Activated CD4-positive, alpha-beta T cell treated with anti-CD3 and anti-CD28 coated beads for 4 hours (primary cell): ENCODE measurements at regions not wholly inside any gene's neighbourhood (a gene's known extent, or its start where the extent isn't known, plus 50 kb on each side); places are given as distances from the start of the nearest gene placed in this dataset.

Experiments
- DNase-seq, 2 donors: peaks; one replicate each; pipeline ENCODE4 v3.0.0-alpha.2; 2020

DNA sequence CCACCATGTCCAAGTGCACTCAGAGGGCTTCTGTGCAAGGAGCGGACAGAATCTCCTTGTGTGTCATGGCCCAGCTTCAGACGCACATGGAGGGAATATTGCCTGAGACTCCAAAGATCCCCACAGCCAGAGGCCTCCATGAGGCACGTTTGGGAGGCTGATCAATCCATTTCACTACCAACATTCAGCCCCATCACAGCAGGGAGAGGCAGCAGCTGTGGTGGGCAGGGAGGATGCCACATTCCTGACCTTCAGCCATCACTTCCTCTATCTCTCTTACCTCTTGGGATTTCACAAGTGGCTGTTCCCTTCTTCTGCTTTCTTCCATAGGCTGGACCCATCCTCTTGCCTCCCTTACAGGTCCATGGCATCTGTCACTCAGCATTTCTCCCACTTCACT is 82.4 kb upstream of the MBNL2 start:
- DNase-seq = no peak

DNA sequence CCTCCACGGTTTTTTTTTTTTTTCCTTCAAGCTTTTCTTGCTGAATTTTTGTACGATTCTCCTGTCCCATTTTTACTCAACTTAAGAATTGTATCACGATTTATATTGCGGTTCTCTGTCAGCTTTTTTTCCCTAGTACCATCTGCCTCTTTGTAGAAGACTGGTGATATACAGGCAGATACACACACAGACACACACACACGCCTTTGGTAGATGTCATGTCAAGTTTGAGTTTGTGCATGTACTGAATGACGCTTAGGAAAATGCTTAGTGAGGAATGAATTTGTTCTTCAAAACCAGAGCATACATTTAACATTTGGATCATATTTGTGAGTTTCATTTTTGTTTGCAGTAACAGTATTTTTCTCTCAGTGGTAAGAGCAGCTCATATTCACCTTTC is 82.0 kb upstream of the MBNL2 start:
- no peak for DNase-seq

DNA sequence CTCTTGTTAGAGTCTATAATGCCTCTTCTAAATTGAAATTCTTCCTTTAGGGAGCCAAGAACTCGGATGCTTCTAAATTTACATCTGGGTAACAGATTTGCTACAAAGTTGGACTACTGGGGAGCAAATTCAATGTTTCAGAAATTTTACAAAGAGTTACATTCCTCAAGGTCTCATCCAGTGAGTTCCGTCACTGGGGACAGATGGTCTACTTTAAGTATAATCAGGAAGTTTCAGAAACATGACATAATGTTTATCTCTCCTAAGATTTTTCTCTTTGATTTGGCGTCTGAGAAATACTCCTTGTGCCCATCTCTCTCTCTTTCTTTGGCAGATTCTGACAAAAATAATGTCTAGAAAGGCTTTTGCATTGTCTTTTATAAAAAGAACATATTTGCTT is 81.5 kb upstream of the MBNL2 start:
- DNase-seq = no peak

GRCh38 chr13:97141097-97141496 is 81.0 kb upstream of the MBNL2 start:
- no peak for DNase-seq

GRCh38 chr13:97141564-97142005 is 80.5 kb upstream of the MBNL2 start:
- DNase-seq = no peak

GRCh38 chr13:97142452-97142851 is 79.7 kb upstream of the MBNL2 start:
- DNase-seq = no peak

DNA sequence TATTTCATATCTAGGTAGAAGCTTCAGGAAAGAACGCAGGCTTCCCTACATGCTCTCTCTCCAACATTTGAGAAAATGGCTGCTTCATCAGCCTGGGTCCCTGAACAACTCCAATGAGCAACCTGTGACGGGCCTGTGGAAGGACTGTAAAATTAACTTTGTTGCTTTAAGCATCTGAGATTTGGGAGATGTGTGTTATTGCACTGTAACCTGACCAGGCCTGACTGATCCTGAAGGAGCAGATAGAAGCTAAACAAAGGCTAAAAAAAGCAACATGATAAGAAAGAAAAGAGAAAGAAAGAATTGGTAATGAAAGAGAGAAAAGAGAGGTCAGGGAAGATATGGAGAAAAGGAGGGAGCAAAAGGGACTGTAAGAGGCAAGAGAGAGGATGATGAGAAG is 77.1 kb upstream of the MBNL2 start:
- no peak for DNase-seq

DNA sequence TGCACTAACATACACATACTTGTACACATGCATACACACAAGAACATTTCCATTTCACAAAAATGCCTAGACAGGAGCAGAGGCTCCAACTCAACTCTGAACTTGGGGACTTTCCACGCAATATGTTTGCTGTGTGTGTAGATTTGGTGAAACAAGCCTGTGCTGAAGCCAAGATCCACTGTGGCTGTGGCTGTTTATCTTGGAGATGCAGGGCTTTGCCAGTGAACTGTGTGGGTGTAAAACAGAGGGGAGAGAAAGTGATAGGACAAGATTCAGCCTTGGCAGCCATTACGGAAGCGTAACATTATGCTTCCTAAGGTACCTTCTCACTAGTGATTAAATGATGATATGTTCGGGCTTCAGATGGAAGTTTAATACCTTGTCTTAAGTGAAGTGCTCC is 73.2 kb upstream of the MBNL2 start:
- DNase-seq = no peak

- no peak for DNase-seq
These were observed 61.7 kb upstream of the MBNL2 start for GRCh38 chr13:97160421-97160820.

DNA sequence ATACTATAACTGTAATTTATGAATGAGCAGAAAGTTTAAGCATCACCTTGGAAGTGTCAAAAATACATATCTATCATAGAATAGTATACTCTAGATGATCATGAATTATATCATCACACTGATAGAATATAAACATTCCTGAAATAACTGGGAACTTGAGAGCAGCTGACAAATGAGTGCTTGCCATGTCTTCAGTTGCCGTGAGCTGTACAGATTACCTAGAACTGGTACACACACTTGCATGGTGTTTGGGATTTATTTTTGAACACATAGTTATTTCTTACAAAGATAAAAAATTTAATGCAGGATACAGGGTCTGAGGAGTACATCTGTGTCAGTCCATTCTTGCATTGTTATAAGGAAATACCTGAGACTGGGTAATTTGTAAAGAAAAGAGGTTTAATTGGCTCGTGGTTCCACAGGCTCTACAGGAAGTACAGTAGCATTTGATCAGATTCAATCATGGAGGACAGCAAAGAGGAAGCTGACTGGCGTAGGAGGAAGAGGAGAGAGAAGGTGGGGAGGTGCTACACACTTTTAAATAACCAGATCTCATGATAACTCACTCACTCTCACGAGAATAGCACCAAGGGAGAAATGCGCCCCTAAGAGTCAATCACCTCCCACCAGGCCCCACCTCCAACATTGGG is 60.4 kb upstream of the MBNL2 start:
- no peak for DNase-seq

GRCh38 chr13:97165502-97166425 is 56.4 kb upstream of the MBNL2 start:
- DNase-seq = no peak

DNA sequence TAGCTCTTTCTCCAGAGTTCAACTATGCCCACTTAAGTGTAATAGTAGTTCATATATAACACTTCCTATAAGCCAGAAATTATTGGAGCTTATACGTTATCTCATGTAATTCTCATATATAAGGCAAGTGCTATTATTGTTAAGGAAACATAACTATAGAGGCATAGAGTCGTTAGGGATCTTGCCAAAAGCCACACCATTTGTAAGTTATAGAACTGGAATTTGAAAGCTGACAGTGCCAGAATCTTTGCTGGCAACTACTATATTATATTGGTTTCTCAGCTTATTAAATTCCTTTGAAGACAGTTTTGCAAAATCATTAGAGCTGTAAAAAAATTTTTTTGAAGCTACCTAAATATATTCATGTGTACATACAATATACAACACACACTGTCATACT is 51.0 kb upstream of the MBNL2 start:
- DNase-seq = no peak
